GM18498 (cell line): ENCODE measurements at regions not wholly inside any gene's neighbourhood (a gene's known extent, or its start where the extent isn't known, plus 50 kb on each side); places are given as distances from the start of the nearest gene placed in this dataset.

Experiments used
- ATAC-seq: cut with Tn5 transposase; IDR thresholded peaks from one replicate; pipeline ENCODE4 v1.9.1; 2021; ENCODE audit warnings: mild to moderate bottlenecking, moderate library complexity; ENCODE audit not compliant: unreplicated experiment

DNA sequence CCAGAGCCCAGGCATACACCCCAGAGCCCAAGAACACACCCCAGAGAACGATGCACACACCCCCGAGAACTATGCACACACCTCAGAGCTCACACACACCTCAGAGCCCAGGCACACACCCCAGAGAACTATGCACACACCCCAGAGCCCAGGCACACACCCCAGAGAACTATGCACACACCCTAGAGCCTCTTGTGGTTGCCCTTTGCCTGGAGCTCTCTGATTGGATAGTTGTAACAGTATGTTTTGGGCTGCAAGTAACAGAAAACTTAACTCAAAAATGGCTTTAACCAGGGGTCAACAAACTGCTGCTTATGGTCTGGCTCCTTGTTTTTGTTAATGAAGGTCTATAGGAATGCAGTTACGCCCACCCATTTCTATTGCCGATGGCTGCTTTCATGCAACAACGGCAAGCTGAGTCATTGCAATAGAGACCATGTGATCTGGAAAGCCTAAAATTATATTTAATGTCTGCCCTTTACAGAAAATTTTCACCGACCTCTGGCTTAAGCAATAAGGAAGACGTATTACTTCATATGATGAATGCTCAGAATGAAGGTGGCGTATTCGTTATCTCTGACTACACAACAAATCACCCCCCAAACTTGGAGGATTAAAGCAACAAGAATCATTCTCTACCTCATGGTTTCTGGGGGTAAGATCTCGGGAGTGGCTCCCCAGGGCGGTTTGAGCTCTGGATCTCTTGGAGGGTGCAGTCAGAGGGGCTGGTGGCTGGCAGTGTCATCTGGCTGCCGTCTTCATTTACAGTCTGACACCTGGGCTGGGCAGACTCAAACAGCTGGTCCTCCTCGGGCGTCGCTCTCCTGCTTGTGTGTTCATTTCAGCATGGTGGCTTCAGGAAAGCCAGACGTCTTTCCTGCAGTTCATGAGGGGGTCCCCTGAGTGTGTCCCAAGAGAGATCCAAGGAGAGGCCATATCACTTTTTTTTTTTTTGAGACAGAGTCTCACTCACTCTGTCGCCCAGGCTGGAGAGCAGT lies 66.3 kb upstream of the NCOR2 start:
- ATAC-seq = no peak

DNA sequence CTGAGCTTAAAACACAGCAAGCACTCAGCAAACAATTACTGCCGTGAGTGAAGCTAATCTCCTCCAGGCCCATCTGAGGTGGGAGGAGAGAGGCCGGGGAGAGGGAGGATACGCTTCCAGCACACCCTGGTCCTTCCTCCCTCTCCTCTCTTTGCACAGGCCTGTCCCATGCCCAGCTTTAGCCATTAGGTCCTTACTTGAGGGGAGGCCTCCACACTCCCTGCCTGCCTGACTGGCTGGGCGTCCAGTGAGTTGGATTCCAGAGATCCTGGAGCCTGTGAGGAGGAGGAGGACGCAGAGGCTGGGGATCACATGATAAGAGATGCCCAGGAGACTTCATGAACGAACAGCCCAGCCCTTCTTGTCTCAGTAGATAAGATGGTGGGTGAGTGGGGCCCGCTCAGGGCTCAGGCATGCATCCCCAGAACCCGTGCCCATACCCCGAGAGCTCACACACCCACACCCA lies 65.1 kb upstream of the NCOR2 start:
- ATAC-seq = no peak

DNA sequence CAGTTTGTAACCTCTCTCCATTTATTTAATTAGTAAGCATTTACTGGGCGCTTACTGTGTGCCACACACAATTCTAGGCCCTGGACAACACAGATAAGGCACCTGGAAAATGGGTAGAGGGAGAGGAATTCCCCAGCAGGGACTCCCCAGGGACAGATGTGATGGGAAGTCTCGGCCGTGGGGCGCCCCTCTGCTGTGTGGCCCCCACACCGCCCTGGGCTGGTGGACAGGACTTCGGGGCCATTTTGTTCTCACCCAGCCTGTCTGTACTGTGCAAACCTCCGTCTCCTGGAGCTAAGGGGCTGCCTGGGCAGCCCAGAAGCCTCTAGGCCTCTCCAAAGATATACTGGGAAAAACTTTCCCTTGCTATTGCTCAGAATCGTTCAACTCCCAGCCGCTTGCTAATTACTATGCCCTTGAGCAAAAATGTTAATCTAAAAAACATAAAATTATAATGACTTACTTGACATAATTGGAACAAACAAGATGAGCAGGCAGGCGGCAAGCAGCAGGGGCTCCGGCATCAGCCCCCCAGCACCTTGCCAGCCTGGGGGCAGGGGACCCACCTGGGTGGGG lies 64.4 kb upstream of the NCOR2 start:
- no peak for ATAC-seq

DNA sequence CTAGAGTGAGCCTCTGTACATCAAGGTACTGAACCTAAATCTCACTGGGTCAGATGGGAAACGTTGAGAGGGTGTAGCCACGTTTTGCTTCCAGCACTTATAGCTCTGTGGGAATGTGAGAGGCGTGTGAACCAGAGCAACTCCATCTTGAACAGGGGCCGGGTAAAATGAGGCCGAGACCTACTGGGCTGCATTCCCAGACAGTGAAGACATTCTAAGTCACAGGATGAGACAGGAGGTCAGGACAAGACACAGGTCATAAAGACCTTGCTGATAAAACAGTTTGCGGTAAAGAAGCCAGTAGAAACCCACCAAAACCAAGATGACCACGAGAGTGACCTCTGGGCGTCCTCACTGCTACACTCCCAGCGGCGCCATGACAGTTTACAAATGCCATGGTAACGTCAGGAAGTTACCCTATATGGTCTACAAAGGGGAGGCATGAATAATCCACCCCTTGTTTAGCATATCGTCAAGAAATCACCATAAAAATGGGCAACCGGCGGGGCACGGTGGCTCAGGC lies 63.4 kb upstream of the NCOR2 start:
- no peak for ATAC-seq

DNA sequence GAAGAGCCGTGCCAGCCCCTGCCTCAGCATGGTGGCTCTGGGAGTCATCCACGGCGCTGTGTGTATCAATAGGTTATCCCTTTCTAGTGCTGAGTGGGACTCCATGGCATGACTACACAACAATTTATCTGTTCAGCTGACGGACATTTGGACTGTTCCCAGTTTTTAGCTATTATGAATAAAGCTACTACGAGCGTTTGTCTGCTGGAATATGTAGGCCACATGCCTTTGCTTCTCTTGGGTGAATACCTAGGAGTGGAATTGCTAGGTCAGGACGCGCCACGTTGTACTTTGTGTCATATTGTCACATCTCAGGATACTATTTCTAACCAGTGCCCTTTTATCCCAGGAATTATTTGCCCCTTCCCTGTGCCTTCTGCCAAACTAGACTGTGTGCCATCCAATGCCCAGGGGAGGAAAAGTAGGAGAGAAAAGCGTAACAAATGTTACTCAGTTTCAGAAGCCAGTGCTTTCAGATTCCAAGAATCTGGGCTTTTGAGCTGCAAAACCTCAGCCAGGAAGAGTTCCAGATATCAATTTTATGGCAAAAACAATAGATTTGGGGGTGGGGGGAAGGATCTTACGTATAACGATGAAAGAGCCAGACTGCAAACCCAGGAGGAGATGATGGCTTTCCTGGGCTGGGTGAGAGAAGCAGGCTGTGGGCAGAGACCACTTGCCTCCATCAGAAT lies 62.5 kb upstream of the NCOR2 start:
- no peak for ATAC-seq

DNA sequence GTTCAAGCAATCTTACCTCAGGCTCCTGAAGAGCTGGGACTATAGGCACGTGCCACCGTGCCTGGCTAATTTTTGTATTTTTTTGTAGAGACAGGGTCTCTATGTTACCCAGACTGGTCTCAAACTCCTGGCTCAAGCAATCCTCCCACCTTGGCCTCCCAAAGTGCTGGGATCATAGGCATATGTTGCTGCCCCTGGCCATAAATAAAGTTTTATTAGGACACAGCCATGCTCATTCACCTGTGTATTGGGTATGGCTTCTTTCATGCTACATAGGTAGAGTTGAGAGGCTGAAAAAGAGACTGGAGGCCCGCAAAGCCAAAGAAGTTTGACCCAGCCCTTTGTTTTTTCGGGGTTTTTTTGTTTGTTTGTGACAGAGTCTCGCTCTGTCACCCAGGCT lies 61.7 kb upstream of the NCOR2 start:
- no peak for ATAC-seq

DNA sequence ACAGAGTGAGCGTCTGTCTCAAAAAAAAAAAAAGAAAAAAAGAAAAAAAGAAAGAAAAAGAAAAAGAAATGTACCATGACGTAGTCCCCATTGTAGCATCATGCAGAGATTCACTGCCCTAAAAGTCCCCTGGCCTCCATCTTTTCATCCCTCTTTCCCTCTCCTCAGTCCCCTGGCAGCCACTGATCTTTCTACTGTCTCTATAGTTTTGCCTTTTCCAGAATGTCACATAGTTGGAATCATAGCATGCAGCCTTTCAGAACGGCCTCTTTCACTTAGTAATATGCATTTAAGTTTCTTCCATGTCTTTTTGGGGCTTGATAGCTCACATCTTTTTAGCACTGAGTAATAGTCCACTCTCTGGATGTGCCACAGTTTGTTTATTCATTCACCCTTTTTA lies 60.5 kb upstream of the NCOR2 start:
- ATAC-seq = no peak

DNA sequence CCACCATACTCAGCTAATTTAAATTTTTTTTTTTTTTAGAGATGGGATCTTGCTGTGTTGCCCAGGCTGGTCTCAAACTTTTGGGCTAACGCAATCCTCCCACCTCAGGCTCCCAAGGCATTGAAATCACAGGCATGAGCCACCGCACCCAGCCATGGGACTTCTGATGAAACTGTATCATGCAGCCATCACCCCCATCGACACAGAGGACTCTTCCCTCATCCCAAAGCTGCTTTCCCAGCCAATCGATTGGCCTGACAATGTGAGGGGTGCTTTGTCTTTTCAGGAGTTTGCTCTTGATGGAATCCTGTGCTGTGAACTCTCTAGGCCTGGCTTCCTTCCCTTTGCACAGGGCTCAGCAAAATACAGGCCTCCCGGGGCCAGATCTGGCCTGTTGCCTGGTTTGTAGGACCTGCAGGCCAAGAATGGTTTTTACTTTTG lies 59.6 kb upstream of the NCOR2 start:
- ATAC-seq = no peak

DNA sequence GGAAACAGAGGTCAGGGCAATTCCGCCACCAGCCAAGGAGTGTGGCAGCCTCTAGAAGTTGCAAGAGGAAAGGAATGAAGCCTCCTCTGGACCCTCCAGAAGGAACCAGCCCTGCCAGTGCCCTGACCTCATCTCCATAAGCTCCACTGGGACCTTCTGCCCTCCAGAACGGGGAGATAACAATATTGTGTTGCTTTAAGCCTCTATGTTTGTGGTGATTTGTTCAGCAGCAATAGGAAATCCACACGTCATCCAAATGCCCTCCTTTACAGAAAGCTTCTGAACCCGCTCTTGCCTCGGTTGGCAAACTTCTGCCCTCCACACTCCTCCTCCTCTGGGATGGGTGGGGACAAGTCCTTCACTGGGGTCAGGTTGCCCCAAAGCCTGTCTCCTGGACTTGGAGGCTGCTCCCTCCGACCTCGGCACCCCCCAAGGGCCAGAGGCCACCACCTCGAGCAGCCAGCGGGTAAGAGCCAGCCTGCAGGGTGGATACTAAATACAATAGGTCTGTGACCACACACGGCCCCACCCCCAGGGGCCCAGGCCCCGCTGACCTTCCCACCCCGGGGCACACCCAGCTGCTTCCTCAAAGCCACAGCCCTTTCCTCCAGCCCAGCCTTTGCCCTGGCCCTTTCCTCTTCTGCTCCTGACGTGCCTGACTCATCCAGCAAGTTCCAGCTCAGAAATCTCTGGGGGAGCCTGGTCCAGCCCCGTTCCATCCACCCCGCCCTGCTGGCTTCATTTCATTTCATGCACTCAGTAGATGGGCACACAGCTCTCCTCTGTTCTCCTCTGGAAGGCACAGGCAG lies 58.7 kb upstream of the NCOR2 start:
- ATAC-seq = no peak

DNA sequence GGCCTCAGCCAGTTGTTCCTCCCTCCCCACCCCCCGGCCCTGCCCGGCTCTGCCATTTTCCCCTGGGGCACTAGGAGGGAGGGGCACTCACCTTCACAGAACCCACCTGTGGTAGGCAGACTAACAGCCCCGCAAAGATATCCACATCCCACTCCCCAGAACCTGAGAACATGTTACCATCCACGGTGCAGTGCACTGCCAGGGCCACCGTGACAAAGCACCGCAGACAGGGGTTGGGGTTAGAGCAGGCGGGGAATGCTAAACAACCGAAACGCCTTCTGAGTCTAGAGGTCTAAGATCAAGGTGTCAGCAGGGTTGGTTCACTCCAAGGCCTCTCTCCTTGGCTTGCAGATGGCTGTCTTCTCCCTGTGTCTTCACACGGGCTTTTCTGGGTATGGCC lies 57.4 kb upstream of the NCOR2 start:
- no peak for ATAC-seq

DNA sequence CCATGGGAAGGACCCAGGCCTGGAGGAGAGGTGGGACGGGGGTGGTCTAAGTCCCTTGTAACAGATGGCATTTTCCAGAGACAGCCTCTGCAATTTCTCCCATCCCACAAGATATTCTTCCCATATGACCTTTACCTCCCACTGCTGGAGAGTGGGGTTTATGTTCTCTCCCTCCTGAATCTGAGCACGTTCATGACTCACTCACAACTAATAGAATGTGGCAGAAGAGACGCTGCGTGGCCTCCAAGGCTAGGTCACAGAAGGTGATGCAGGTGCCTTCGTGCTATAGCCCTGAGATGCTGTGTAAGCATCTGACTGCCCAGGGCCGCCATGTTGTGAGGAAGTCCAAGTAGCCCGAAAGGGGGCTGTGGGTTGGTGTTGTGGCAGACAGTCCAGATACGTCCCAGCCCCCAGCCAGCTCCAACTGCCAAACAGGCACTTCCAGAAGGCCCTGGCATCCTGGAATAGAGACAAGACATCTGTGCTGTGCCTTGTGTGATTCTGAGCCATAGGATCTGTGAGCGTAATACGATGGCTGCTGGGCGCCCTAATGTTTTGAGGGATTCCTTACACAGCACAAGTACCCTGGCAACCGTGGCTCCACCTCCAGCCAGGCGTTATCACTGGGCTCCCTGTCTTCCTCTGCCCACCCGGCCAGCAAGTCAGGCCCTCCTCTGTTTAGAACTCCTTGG lies 56.1 kb upstream of the NCOR2 start:
- no peak for ATAC-seq

DNA sequence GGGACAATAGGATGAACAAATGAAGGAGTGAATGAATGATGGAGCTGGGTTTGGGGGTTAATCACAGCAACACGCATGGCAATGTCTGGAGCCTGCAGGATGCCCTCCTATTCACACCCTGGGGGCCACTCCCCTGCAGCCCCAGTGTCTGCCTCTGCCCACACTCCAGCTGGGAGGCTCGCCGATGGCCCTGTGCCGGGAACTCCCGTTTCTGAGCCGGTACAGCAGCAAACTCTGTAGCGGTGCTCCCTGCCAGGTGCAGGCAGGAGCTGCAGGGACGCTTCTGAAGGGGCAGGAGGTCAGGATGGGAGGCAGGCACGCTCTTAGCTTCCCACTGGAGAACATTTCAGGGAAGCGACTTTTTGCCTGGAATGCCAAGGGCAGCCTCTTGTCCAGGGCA lies 55.4 kb upstream of the NCOR2 start:
- no peak for ATAC-seq

DNA sequence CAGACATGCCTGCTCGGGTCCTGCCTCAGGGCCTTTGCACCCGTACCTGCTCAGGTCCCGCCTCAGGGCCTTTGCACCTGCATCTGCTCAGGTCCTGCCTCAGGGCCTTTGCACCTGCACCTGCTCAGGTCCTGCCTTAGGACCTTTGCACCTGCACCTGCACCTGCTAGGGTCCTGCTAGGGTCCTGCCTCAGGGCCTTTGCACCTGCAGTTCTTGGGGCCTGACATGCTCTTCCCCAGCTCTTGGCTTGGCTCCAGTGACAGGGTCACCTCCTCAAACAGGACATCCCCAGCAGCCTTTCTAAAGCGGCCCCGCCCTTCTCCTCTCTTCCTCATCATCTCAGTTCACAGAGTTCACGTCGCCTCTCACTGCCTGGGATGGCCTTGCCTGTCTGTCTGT lies 54.9 kb upstream of the NCOR2 start:
- ATAC-seq = no peak

DNA sequence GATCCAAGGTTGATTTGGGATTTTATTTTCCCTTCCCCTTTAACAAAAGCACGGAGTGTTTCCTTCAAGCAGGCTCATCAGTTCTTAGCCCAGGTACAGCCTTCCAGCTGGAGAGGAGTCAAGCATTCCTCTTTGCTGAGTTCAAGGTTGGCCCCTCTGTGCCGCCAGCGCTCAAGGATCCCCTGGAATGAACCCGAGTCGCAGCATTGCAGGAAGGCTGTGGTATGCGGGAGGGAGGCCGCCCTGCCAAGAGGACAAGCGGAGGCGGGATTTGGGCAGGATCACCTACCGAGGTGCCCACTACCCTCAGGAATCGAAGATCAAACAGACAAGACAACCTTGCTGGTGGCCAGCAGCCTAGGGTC lies 53.9 kb upstream of the NCOR2 start:
- no peak for ATAC-seq

DNA sequence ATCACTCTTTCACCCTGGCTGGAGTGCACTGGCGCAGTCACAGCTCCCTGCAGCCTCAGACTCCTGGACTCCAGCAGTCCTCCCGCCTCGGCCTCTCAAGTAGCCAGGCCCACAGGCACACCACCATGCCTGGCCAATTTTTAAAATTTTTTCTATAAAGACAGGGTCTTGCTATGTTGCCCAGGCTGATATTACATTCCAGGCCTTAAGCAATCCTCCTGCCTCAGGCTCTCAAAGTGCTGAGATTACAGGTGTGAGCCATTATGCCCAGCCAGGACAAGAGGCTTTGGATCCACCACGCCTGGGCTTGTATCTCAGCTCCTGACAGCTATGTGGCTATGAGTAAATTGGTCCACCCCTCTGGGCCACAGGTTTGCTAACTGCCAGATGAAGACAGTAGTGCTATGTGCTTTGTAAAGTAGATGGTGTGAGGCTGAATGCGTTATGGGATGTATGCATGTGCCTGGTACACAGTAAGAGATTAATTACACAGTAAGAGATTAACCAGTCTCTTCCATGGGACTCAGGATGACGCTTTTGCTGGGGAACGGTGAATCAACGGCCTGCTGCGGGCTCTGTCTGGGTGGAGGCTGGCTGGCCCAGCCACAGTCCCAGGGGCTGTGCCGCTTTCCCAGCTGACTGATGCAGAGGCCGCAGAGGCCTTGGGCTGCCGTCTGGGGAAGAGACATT lies 53.3 kb upstream of the NCOR2 start:
- no peak for ATAC-seq

DNA sequence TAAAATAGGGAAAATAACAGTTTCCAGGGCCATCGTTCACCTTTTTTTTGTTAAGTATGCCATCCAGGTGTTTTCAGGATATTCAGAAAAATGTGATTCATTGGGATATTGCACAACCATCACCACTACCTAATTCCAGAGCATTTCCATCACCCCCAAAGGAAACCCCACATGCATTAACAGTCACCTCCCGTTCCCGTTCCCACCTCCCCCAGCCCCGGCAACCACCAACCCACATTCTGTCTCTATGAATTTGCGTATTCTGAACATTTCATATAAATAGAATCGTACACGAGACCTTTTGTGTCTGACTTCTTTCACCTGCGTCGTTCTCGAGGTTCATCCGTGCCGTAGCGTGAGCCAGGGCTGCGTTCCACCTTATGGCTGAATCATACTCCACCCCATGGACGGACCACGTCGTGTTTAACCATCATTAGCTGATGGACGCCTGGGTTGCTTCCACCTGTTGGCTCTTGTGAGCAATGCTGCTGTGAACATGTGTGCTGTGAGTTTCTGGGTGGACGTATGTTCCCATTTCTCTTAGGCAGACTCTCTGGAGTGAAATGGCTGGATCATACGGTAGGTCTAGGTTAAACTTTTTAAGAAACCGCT lies 51.0 kb upstream of the NCOR2 start:
- ATAC-seq = no peak

DNA sequence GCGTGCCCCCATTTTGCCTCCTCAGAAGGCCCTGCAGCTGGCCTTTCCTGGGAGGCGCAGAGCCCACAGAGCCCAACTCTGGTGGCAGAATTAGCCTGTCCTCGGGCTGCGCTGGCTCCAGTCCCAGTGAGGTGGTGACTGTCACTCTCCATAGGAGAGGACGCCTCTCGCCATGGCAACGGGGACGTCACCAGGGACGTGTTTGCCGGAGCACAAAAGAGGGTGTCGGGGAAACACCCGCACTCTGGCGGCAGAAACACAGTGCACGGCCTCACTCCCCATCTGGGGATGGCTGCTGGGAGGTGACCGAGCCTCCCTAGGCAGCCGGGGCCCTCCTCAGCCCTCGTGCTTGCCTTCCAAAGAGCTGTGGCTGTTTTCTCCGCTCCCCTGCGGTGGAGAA lies 50.2 kb upstream of the NCOR2 start:
- no peak for ATAC-seq
